NCI-H146 (cell line): ENCODE measurements at regions not wholly inside any gene's neighbourhood (a gene's known extent, or its start where the extent isn't known, plus 50 kb on each side); places are given as distances from the start of the nearest gene placed in this dataset.
A peak's percentile ranks its signal among the peaks of the same experiment; 100 is the strongest.
"Not testable (repeated sequence)": the region's sequence is repeated elsewhere in the genome, so short reads cannot be mapped to it uniquely, and the experiment has no call there.

Experiments used
- DNase-seq: peaks from one replicate; lab custom pipeline; 2025; lab: John Stamatoyannopoulos, UW

DNA sequence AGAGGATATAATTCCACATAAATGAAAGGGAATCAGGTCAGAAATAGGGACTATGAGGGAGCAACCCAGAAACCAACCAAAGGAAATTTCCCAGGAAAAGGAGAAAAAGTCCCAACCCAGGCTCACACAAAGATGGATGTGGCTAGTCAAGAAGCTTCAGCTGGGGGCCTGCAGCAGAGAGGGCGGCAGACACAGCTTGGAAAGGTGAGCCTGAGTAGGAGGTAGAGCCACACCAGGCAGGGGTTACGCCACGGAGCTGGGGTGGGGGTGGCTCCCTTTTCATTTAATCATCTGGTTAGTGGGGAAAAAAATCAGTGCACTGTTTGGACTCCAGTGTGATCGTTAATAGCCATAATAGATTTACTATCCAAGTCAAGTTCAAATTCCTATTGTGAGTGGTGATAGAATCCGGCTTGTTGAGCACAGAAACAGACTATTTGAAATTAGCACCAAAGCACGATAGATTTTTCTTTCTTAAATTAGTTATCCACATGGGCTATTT, 220.6 kb downstream of the TPBG start:
- no peak for DNase-seq

GRCh38 chr6:82584856-82585255, 221.2 kb downstream of the TPBG start:
- no peak for DNase-seq

DNA sequence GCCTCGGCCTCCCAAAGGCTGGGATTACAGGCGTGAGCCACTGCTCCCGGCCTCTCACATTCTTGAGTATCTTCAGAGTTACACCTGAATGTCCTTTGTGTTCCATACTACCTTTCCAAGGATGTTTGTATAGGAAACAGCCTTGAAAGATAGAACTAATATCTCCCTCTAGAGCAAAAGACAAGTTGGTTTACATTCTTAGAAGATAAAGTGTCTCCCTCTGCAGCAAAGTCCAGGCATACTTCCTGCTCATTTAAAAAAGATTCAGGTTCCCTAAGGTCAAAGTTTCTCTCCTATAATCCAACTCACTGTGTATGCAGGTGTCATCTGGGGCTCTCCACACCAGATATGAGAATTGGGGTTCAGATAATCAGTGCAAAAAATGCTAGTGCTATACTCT, 224.4 kb downstream of the TPBG start:
- DNase-seq = no peak

DNA sequence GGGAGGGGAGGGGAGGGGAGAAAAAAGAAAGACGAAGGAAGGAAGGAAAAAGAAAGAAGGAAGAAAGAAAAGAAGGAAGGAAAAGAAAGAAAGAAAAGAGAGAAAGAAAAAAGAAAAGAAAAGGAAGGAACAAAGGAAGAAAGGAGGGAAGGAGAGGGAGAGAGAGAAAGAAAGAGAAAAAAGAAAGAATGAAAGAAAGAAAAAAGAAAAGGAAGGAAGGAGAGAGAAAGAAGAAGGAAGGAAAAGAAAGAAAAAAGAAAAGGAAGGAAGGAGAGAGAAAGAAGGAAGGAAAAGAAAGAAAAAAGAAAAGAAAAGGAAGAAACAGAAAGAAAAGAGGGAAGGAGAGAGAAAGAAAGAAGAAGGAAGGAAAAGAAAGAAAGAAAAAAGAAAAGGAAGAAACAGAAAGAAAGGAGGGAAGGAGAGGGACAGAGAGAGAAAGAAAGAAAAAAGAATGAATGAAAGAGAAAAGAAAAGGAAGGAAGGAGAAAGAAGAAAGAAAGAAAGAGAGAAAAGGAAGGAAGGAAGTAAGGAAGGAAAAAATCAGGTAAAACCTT, 225.3 kb downstream of the TPBG start:
- no peak for DNase-seq

DNA sequence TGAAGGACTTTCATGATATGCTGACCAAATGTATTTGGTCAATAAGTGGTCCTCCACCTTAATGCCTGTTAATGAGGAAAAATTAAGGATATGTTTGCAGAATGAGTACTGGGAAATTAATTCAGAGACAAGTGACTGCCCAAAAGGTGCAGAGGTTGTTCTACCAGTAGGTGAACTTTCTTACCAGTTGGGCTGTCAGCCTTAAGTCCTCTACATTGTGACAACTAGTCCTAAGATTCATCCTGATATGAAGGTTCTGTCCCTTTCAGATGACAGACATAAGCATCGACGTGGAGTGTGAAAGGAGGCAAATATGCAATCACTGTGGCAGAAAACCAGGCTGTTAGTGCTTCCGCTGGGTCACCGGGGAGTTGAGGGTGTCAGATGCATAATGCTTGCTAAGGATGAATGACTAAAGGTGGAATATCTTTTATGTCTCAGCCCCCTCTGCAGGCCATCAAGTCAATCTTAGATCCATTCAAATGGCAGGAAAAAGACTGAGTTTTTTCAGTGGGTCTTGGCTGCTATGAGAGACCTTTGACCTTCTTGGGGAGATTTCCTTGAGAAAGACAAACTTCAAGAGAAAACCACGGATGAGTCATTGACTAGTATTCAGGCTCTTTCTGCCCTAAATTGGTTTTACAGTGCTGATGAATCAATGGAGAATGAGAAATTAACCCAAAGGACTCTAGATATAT, 226.0 kb downstream of the TPBG start:
- peak; percentile 83 for DNase-seq

DNA sequence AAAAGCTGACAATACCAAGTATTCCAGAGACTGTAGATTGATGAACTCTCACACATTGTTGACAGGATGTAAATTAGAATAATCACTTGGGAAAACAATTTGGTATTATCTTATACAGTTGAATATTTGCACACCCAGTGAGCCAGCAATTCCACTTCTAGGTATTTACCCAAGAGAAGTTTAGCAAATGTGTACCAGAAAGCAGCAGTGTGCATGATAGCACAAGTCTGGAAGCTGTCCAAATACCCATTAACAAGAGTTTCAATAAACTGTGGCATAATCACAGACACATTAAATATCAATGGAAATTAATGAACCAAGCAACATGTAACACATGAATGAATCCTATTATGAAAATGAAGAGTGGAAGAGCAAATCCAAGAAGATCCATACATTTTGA, 233.6 kb downstream of the TPBG start:
- peak; percentile 95 for DNase-seq

GRCh38 chr6:82602776-82603175, 239.2 kb downstream of the TPBG start:
- no peak for DNase-seq

GRCh38 chr6:82603871-82604270, 240.3 kb downstream of the TPBG start:
- DNase-seq = no peak

GRCh38 chr6:82607998-82608725, 244.5 kb downstream of the TPBG start:
- DNase-seq = no peak

DNA sequence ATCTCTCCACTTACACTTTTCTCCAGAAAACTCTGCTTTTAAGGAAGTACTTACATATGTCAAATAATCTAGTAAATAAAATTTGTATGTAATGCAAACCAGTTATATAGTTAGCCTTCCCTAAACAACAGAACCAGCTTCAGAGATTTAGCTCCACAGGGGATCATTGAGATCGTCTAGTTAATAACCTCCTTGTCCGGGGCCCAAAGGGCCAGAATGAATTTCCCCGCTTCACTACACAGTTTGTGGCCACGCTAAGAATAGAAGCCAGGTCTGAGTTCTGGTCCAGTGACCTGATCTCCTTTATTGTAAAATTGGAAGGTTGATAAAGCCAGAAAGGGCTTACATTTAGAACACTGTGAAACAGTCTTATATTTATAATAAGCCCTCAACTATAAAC, 245.2 kb downstream of the TPBG start:
- peak; percentile 22 for DNase-seq

DNA sequence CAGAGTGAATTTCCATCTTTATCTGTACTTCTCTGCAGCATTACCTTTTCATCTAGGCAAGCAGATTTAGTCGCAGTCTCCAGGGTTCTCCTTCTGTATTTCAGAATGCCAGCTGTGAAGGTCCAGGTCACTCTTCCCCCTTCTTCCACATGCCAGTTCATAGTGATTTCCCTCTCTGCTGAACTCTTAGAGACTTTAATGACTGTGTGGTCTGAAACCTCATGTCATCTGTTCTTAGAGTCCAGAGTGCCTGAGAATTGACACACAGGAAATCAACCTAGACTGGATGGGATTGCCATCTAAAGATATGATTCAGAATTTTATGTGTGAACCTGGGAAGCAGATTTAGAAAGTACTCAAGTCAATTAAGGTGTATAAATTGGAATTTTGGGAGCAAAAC, 248.1 kb downstream of the TPBG start:
- no peak for DNase-seq

DNA sequence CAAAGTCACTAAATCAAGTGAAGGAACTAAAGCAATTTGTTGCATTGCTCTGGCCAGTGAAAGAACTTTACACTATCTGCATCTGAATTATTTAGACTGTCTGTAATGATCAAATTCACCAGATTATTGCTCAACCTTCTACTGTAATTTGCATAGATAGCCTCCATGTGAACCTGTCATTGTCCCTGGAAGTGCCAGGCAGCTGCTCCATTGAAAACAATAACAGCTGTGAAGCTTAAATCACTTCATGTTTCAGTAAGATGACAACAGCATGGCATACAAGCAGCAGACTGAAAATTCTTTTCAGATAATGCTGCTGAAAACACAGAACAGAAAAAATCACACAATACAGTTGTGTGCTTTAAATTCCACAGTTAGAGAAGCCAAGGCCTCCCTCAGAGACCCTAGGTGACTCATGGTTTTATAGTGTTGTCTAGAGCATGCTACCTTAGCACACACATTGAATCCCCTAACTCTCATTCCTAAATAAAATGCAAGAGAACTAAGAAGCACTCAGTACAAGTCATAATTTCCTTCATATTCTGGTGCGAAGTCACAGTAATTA, 248.9 kb downstream of the TPBG start:
- peak; percentile 69 for DNase-seq

GRCh38 chr6:82614518-82614917, 250.9 kb downstream of the TPBG start:
- DNase-seq = no peak

DNA sequence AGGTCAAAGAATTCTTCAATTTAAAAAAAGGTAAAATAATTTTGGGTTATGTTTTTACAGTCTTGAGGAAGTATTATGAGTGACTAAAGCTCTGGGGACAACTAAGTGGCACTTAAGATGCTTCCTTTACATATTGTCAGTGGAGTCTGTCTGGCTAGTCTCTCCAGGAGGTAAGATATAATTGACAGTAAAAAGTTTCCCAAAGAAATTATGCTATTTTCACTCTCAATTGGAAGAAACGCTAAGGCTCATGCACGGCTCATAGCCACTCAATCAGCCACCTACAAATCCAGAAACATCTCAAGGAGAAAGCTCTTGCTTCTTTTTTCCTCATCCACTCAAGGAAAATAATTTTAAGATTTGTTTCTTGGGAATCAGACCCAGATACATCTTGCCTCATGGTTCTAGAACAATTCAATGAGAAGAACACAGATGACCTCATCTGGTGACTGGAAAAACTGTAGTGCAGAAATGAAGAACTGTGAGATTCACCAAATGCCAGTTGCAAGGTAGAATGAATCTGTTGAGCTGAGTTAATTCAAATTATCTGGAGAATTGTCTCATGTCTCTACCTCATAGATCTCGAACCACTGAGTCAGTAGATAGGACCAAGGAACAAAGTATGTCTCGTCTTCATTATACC, 252.9 kb downstream of the TPBG start:
- DNase-seq = no peak

GRCh38 chr6:82617648-82618047, 254.0 kb downstream of the TPBG start:
- no peak for DNase-seq

DNA sequence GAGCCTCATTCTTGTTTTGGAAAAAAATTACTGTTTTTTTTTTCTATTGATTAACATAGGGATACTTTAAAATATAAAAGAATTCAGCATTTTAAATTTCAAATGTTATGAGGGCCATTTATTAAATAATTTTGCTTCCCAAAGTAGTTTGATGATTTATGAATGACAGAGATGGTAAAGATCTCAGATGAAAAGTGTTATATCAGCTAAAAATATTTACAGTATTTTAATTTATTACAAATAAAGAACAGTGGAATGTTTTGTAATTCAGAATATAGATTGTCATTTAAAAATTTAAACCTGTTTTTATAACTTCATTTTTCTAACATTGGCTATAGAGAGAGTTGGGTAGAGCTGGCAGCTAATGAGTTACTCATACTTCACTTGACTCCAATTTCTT, 256.0 kb downstream of the TPBG start:
- DNase-seq = no peak

DNA sequence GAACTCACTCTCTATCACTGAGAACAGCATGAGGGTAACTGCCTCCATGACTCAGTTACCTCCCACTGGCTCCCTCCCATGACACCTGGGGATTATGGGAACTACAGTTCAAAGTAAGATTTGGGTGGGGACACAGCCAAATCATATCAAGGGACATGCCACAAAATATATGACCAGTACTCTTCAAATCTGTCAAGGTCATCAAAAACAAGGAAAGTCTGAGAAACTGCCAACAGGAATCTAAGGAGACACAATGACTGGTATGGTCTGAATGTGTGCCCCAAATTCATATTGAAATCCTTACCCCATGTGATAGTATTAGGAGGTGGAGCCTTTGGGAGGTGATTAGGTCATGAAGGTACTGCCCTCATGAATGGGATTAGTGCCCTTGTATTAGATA, 258.8 kb downstream of the TPBG start:
- DNase-seq = no peak

DNA sequence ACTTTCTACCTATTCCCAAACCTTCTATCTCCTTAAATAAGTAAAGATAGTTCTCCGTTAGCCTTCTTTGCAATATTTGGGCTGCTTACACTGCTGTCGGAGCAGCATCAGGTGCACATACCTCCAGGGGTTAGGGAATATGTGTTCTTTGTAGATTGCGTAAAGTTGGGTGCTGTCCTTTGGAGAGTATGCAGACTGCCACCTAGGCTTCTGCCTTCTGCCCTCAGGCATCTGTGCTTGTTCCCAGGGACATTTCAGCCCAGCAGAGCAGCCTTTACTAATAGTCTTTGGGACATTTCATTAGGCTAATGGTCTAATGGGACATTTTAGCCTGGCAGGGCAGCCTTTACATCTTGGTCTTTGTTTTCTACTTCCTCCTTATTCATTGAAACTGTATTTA, 260.6 kb downstream of the TPBG start:
- no peak for DNase-seq

GRCh38 chr6:82626946-82627345, 263.3 kb downstream of the TPBG start:
- not testable (repeated sequence) for DNase-seq

DNA sequence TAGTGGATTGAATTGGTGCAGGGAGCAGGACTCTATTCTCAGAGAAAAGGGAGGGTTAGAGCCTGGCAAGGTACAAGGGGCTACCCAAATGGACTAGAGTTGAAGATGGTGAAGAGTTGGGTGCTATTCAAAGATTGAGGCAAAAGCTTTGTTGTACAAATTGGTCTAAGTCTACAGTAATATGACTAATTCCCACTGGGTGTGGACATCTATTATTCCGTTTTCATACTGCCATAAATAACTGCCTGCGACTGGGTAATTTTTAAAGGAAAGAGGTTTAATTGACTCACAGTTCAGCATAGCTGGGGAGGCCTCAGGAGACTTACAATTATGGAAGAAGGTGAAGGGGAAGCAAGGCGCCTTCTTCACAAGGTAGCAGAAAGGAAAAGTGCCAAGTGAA, 266.3 kb downstream of the TPBG start:
- DNase-seq = no peak

- no peak for DNase-seq
These were observed 278.1 kb downstream of the TPBG start for GRCh38 chr6:82641677-82642076.

DNA sequence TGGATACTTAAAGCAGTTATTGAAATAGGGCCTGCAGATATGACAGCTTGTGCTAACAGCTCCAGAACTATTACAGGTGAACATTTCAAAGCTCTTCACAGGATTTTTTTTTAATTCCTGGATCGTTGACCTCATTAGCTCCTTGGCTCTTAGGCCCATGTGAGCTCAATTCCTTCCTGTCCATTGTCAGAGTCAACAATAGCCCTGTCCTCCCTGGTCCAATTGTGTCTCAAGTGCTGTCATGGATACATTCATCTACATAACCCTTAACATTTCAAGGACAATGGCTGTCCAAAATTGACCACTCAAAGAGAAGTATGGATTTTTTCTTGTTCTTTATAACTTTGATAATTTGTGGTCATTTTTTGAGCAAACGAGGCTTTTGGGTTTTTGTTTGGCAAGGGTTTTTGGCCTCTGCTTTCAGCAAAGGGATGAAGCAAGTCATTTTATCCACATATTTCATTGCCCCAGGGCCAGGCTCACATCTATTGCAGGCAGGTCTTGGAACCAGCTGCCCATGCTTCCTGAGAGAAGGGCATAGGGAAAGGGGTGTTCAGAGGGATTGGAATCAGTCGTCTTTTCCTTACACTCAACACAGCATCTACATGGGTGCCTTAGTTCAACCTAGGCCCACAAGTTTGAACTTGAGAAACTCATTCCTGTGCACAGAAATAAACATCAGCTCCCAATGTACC, 282.1 kb downstream of the TPBG start:
- peak; percentile 53 for DNase-seq
